OCI-LY1 (cell line): ENCODE measurements at regions not wholly inside any gene's neighbourhood (a gene's known extent, or its start where the extent isn't known, plus 50 kb on each side); places are given as distances from the start of the nearest gene placed in this dataset.

Experiments
- EZH2 ChIP-seq: fragments of 200-600 bp; sonication (generic), shearing (Covaris generic); IDR thresholded peaks from 2 replicates; pipeline ENCODE4 v1.8.0; 2017; ENCODE audit warnings: borderline replicate concordance, mixed run types, mild to moderate bottlenecking, antibody characterized with exemption, low read length, moderate library complexity, mixed read lengths
- TF ChIP-seq, protein P1 (sequence below): fragments of 200-600 bp; sonication (generic), shearing (Covaris generic); IDR thresholded peaks from 2 replicates; pipeline ENCODE4 v1.5.1; 2017; ENCODE audit warnings: mild to moderate bottlenecking, antibody characterized with exemption, low read length, moderate library complexity, mixed read lengths

DNA sequence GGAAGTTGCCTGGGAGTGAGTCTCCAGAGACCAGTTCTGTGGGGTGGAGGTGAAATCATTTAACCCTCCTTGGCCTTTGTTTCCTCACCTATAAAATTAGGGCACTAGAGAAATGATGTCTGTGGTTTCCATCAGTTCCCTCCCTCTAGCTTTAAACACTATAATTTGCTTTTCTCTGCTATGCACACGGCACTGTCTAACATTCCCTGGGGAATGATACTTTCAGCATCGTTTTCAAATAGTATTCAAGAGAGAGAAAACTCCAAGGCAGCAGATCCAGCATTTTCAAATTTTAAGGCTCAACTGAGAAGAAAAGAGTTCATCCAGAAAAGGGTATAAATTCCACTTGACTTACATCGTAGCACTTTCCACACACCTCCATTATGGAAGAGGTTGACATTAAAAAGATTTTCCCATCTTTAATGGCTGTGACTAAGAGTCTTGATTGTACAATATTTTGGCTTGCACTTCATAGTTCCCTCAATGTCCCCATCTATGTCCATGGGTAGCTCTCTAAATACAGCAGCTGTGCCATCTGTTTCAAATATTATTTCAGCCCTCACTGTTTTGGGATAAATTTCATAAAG, 137.7 kb upstream of the ZPLD1 start:
- no peak for TF ChIP-seq EZH2
- TF ChIP-seq, protein P1, sequence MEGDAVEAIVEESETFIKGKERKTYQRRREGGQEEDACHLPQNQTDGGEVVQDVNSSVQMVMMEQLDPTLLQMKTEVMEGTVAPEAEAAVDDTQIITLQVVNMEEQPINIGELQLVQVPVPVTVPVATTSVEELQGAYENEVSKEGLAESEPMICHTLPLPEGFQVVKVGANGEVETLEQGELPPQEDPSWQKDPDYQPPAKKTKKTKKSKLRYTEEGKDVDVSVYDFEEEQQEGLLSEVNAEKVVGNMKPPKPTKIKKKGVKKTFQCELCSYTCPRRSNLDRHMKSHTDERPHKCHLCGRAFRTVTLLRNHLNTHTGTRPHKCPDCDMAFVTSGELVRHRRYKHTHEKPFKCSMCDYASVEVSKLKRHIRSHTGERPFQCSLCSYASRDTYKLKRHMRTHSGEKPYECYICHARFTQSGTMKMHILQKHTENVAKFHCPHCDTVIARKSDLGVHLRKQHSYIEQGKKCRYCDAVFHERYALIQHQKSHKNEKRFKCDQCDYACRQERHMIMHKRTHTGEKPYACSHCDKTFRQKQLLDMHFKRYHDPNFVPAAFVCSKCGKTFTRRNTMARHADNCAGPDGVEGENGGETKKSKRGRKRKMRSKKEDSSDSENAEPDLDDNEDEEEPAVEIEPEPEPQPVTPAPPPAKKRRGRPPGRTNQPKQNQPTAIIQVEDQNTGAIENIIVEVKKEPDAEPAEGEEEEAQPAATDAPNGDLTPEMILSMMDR, result no peak
